ENCODE measurements at regions not wholly inside any gene's neighbourhood (a gene's known extent, or its start where the extent isn't known, plus 50 kb on each side); places are given as distances from the start of the nearest gene placed in this dataset.
A peak's percentile ranks its signal among the peaks of the same experiment; 100 is the strongest.

DNA sequence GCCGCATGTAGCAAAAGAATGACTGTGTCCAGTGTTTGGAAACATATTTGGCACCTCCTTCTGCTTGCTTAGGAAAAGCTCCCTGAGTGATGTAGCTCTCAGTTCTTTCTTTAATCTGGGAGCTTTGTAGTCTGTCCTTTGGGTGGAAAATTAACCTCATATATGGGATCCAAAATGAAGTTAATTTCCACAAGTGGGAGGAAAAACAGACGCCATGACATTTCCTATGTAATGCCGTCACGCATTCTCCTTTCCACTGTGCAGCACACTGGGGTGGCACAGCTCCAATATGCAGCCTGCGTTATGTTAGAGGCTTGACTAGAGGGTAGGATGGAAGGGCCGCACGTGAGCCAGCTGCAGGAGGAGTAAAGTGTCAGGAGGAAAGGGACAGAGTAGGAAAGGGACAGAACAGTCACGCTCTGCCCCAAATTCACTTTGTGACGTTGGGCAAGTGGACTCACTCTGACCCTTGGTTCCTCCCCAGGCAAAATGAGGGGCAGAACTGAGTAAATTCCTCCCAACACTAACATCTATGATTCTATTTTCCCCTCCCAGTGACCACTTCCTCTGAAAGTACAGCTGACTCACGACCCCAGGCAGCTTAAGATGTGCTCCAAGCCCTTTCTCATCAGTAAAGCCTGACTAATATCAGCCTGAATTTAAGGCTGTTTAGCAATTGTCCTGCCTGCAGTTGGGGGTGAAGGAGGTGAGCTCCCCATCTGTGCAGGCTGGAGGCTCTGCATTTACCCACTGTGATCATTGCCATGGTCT, 176.5 kb upstream of the PFN2 start:
- H3K9me3 ChIP-seq, result no peaks in the 10 kb centered on the region
- peak; percentile 34 for ATAC-seq
- no peak for DNase-seq
- intact Hi-C loops (cut with DNase I, micrococcal nuclease), result no loop called here
- H3K36me3 ChIP-seq (ENCODE audit: low read depth), result no peaks in the 10 kb centered on the region
- TF ChIP-seq CTCF (IDR thresholded peaks at IDR 0.05), result no peak
- H3K4me3 ChIP-seq, result no peak overlapping the region
- no peaks in the 10 kb centered on the region for H3K4me1 ChIP-seq (ENCODE audit: low read depth)

DNA sequence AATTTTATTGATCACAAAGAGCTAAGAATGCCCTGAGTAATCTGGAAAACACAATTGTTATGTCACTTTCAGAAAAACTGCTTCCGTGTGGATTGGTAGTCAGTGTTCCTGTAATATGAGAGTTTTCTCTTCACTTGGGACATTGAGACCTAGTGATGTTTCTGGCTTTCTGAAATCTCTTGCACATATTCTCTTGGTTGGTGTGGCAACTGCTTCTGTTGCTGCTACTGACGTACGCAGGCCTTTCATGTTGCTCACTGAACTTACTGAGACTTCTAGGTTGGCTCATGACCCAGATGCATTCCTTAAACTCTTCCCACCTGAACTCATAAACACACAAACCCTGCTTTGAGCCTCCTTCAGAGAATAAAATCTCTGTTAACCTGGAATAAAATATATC, 175.0 kb upstream of the PFN2 start:
- TF ChIP-seq CTCF (IDR thresholded peaks at IDR 0.05), result no peak
- no peaks in the 10 kb centered on the region for H3K9me3 ChIP-seq
- H3K4me1 ChIP-seq (ENCODE audit: low read depth), result no peaks in the 10 kb centered on the region
- no peak overlapping the region for H3K4me3 ChIP-seq
- ATAC-seq (no peak), DNase-seq (no peak)
- H3K36me3 ChIP-seq (ENCODE audit: low read depth), result no peaks in the 10 kb centered on the region
- intact Hi-C loops (cut with DNase I, micrococcal nuclease), result no loop called here

GRCh38 chr3:150144191-150144708, 173.6 kb upstream of the PFN2 start:
- DNase-seq (no peak), ATAC-seq (no peak)
- no peaks in the 10 kb centered on the region for H3K9me3 ChIP-seq
- no peaks in the 10 kb centered on the region for H3K36me3 ChIP-seq (ENCODE audit: low read depth)
- H3K4me1 ChIP-seq (ENCODE audit: low read depth), result no peaks in the 10 kb centered on the region
- H3K4me3 ChIP-seq, result no peak overlapping the region
- TF ChIP-seq CTCF (IDR thresholded peaks at IDR 0.05), result no peak
- intact Hi-C loops (cut with DNase I, micrococcal nuclease), result no loop called here

- Histone ChIP-seq H3K4me3 (no peak overlapping the region), H3K9me3 (no peaks in the 10 kb centered on the region), H3K36me3 (ENCODE audit: low read depth) (no peaks in the 10 kb centered on the region), H3K4me1 (ENCODE audit: low read depth) (no peaks in the 10 kb centered on the region)
- no peak for TF ChIP-seq CTCF (IDR thresholded peaks at IDR 0.05)
- DNase-seq (no peak), ATAC-seq (no peak)
- intact Hi-C loops (cut with DNase I, micrococcal nuclease), result no loop called here
These were observed 172.2 kb upstream of the PFN2 start for GRCh38 chr3:150142936-150143335.

- Histone ChIP-seq H3K9me3 (no peaks in the 10 kb centered on the region), H3K4me1 (ENCODE audit: low read depth) (no peaks in the 10 kb centered on the region), H3K4me3 (no peak overlapping the region), H3K36me3 (ENCODE audit: low read depth) (no peaks in the 10 kb centered on the region)
- intact Hi-C loops (cut with DNase I, micrococcal nuclease), result no loop called here
- TF ChIP-seq CTCF (IDR thresholded peaks at IDR 0.05), result no peak
- DNase-seq, result no peak
- ATAC-seq, result no peak
These were observed 171.2 kb upstream of the PFN2 start for GRCh38 chr3:150141790-150142326.
